Urothelium cell line (cell line): ENCODE measurements at regions not wholly inside any gene's neighbourhood (a gene's known extent, or its start where the extent isn't known, plus 50 kb on each side); places are given as distances from the start of the nearest gene placed in this dataset.

ENCODE experiments used
- DNase-seq: peaks from one replicate; pipeline ENCODE4 v3.0.0; 2011; ENCODE audit warnings: low spot score, mixed read lengths
- FAIRE-seq: peaks from 2 replicates; lab custom pipeline; 2011; peaks lifted over from hg19 to GRCh38; lab: Jason Lieb, UNC

- no peak for FAIRE-seq
- DNase-seq = no peak
Measured at GRCh38 chr5:103962023-103962422, 399.4 kb upstream of the NUDT12 start.

GRCh38 chr5:103953601-103954382 is 391.2 kb upstream of the NUDT12 start:
- FAIRE-seq = no peak
- no peak for DNase-seq

- no peak for DNase-seq
- no peak for FAIRE-seq
Measured at GRCh38 chr5:103951776-103952175, 389.2 kb upstream of the NUDT12 start.

GRCh38 chr5:103943230-103943629 is 380.6 kb upstream of the NUDT12 start:
- FAIRE-seq (no peak), DNase-seq (no peak)

- DNase-seq (no peak), FAIRE-seq (no peak)
Measured at GRCh38 chr5:103942587-103943186, 380.1 kb upstream of the NUDT12 start.

- DNase-seq = no peak
- FAIRE-seq = no peak
Measured at GRCh38 chr5:103941596-103941995, 379.0 kb upstream of the NUDT12 start.

- DNase-seq (no peak), FAIRE-seq (no peak)
Measured at GRCh38 chr5:103938146-103938695, 375.6 kb upstream of the NUDT12 start.

GRCh38 chr5:103929338-103930013 is 366.9 kb upstream of the NUDT12 start:
- no peak for DNase-seq
- FAIRE-seq = no peak

GRCh38 chr5:103927739-103928138 is 365.1 kb upstream of the NUDT12 start:
- DNase-seq (no peak), FAIRE-seq (no peak)

- DNase-seq (no peak), FAIRE-seq (no peak)
Measured at GRCh38 chr5:103923616-103924168, 361.1 kb upstream of the NUDT12 start.

GRCh38 chr5:103919506-103919905 is 356.9 kb upstream of the NUDT12 start:
- DNase-seq (no peak), FAIRE-seq (no peak)

GRCh38 chr5:103918668-103919367 is 356.2 kb upstream of the NUDT12 start:
- no peak for DNase-seq
- FAIRE-seq = no peak

- DNase-seq (no peak), FAIRE-seq (no peak)
Measured at GRCh38 chr5:103915081-103915480, 352.5 kb upstream of the NUDT12 start.

GRCh38 chr5:103910786-103911185 is 348.2 kb upstream of the NUDT12 start:
- FAIRE-seq = no peak
- DNase-seq = no peak

- DNase-seq (no peak), FAIRE-seq (no peak)
Measured at GRCh38 chr5:103910011-103910410, 347.4 kb upstream of the NUDT12 start.

- FAIRE-seq = no peak
- DNase-seq = no peak
Measured at GRCh38 chr5:103909391-103909790, 346.8 kb upstream of the NUDT12 start.

- FAIRE-seq = no peak
Measured at GRCh38 chr5:103908336-103909080, 345.9 kb upstream of the NUDT12 start.

GRCh38 chr5:103907001-103907400 is 344.4 kb upstream of the NUDT12 start:
- FAIRE-seq (no peak), DNase-seq (no peak)

More at GRCh38 chr5:103908336-103909080, 345.9 kb upstream of the NUDT12 start:
- no peak for DNase-seq

- DNase-seq (no peak), FAIRE-seq (no peak)
Measured at GRCh38 chr5:103904651-103905050, 342.1 kb upstream of the NUDT12 start.

- DNase-seq = no peak
- FAIRE-seq = no peak
Measured at GRCh38 chr5:103902893-103903292, 340.3 kb upstream of the NUDT12 start.
